ENCODE measurements at regions not wholly inside any gene's neighbourhood (a gene's known extent, or its start where the extent isn't known, plus 50 kb on each side); places are given as distances from the start of the nearest gene placed in this dataset.

- no peak for DNase-seq (ENCODE audit: low spot score)
Observed at GRCh38 chr15:39429898-39430357, 151.0 kb upstream of the THBS1 start.

GRCh38 chr15:39430389-39430788, 150.5 kb upstream of the THBS1 start:
- DNase-seq (ENCODE audit: low spot score): no peak

DNA sequence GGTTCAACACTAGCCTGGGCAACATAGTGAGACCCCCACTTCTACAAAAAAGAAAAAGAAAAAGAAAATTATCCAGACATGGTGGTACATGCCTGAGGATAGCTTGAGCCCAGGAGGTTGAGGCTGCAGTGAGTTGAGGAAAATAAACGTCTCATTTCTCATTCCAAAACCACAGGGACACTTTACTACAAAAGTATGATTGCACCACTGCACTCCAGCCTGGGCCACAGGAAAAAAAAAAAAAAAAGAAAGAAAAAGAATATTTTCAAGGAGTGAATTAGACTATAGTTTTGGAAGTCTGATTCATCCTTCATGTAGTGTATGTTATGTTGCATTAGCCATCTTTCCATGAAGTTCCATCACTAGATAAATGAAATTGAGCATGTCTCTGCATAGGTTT, 149.5 kb upstream of the THBS1 start:
- DNase-seq (ENCODE audit: low spot score): no peak

- DNase-seq (ENCODE audit: low spot score): no peak
Observed at GRCh38 chr15:39432026-39432425, 148.9 kb upstream of the THBS1 start.

DNA sequence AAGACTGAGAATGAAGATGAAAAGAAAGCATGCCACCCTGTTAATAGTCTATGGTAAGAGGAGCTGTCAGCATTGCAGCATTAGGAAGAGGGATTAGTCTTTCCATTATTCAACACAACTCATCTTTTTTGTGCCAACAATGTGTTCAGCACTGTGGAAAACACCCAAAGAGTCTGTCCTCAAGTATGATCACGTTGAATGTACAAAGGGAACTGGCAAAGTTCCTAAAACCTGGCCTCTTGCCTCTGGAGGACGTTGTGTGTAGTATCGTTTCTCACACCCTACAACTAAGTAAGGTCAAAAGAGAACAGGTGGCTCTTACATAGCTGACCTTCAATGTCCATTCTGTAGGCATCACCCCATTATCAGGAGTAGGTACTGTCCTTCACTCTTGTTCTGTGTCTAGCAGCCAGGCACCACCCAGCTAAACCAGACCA, 147.9 kb upstream of the THBS1 start:
- DNase-seq (ENCODE audit: low spot score): no peak

- no peak for DNase-seq (ENCODE audit: low spot score)
Observed at GRCh38 chr15:39433376-39433775, 147.5 kb upstream of the THBS1 start.

GRCh38 chr15:39434163-39434562, 146.7 kb upstream of the THBS1 start:
- DNase-seq (ENCODE audit: low spot score): no peak

- peak; percentile 21 for DNase-seq (ENCODE audit: low spot score)
Observed at GRCh38 chr15:39434751-39435238, 146.1 kb upstream of the THBS1 start.

GRCh38 chr15:39435244-39435643, 145.6 kb upstream of the THBS1 start:
- no peak for DNase-seq (ENCODE audit: low spot score)

GRCh38 chr15:39438260-39438659, 142.6 kb upstream of the THBS1 start:
- DNase-seq (ENCODE audit: low spot score): no peak

- no peak for DNase-seq (ENCODE audit: low spot score)
Observed at GRCh38 chr15:39438799-39439592, 141.9 kb upstream of the THBS1 start.

DNA sequence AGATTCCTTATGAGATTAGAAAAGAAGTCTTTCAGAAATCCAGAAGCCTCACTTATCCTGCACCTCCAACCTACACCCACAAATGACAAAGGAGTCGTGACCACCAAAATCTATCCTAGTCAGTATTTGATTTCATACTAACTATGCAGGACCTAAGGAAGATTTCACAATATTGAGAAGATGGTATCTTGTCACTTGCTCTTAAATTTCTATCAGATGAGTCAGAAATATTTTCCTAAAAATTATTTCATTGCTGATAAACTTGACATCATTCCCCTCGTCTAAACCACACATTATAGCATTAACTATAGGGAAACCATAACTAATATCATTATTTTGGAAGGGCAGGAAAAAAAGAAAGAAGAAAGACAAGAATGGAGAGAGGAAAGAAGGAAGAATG, 138.0 kb upstream of the THBS1 start:
- DNase-seq (ENCODE audit: low spot score): no peak

- no peak for DNase-seq (ENCODE audit: low spot score)
Observed at GRCh38 chr15:39443659-39444219, 137.1 kb upstream of the THBS1 start.

- DNase-seq (ENCODE audit: low spot score): no peak
Observed at GRCh38 chr15:39444735-39445470, 136.0 kb upstream of the THBS1 start.

- DNase-seq (ENCODE audit: low spot score): no peak
Observed at GRCh38 chr15:39445931-39446330, 134.9 kb upstream of the THBS1 start.

DNA sequence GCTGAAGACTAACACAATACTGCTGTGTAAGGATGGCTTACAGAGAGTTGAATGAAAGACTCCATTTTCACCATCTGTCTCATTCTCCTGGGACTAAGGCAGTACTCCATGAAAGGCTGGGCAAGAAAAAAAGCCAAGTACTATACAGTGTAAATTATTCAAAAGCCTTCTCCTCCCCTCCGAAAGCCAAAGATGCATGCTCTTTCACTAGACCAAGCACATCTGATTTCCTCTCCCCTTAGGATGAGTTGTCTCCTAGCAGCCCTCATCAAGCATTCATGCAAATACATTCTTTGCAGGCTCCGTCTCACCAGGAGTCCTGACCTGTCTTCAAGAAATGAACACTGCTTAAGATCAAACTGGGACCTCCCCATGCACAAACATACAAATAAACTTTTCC, 133.5 kb upstream of the THBS1 start:
- DNase-seq (ENCODE audit: low spot score): no peak

DNA sequence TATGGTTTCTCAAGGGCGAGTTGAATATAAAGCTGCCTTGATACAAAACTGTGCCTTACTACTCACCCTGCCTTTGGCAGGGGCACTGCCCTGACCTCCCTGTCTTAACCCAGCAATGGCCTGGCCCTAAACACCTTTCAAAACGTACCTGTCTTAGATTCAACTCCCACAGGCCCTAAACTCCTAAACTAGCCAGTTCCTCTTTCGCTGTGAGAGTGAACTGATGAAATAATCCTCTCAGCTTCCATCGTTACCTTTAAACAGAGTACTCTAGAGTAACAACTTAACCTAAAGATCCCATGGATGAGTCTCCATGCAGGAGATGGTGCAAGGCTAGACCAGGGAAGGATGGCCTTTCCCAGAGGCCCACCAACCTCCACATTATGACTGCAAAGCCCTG, 133.0 kb upstream of the THBS1 start:
- DNase-seq (ENCODE audit: low spot score): no peak

GRCh38 chr15:39448409-39448808, 132.5 kb upstream of the THBS1 start:
- peak; percentile 7 for DNase-seq (ENCODE audit: low spot score)

- DNase-seq (ENCODE audit: low spot score): no peak
Observed at GRCh38 chr15:39451121-39451688, 129.7 kb upstream of the THBS1 start.

DNA sequence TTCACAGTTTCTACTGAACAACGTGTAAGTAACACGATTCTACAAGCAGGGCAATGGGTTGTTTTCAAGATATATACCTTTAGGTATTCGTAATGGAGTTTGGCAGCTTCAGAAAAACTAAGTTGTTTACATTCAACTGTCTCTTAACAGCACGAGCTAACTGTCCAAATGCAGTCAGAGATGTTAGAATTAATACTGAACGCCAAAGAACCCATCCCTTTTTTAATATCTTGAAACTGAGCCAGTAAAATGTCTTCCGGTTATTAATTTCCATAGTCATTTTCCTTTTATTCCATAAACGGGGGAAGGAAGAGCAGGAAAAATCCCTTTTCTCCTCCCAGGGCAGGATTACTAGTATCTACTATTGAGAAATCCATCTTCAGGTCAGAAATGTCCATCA, 129.0 kb upstream of the THBS1 start:
- no peak for DNase-seq (ENCODE audit: low spot score)

DNA sequence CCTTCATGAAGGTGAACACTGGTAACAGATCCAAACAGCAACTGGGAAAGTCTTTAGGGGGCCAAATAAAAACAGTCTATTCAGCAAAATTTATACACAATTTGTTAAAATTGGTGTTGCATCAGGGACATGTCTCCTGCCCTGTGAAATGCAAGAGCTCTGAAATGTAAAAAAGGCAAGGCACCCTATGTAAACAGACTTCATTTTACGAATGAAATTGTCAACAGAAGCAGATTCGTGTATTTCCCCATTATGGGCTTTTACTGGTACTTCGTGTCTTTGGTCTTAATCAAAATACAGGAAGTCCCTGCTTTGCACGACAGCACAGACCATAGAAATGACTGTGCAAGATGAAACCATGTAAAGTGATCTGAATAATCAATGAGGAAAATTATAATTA, 127.3 kb upstream of the THBS1 start:
- DNase-seq (ENCODE audit: low spot score): no peak

DNA sequence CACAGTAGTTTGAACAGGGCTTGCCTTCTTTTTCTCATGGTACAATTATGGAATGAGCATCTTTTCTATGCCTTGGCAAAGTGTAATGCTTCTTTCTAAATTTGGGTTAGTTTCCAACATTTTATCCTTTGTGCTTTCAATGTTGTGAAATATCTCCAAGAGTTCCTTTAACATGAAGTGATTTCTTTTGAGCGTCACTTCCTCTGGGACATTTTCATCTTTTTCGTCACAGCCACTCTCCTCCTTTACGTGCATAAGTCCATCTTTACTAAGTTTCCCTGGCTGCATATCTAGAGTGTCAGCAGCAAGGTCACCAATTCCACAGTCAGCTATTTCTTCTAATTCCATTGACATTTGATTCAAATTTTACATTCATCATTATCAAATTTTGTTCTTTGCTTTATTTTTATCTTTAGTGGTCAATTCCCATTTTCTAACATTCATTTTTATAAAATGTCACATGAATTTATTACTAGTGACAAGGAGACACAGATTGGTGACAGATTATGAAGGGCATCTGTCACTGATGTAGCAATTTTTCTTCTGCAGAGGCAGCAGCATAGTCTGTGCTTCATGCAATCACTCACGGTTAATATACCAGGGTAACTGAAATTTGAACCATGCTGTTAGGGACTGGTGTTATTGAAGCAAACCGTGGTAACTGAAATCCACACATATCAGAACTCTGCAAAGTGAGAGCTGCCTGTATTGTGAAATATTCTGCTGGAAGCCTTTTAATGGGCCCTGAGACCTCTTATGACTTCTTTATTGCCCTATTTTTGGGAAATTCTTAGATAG, 126.5 kb upstream of the THBS1 start:
- DNase-seq (ENCODE audit: low spot score): no peak

Data from SW480 (cell line).